GM23338 (cell line): ENCODE measurements at regions not wholly inside any gene's neighbourhood (a gene's known extent, or its start where the extent isn't known, plus 50 kb on each side); places are given as distances from the start of the nearest gene placed in this dataset.

ENCODE experiments used
- ATAC-seq: fragments of 200-7000 bp; cut with Tn5 transposase; 3 replicates; pipeline ENCODE4 v1.9.1; 2020
- DNase-seq: peaks from one replicate; pipeline ENCODE4 v3.0.0-alpha.2; 2015; ENCODE audit warnings: low spot score
- H2AFZ ChIP-seq: fragments of 200-600 bp; sonication (generic); 2 replicates; pipeline ENCODE4 v1.8.0; 2016; ENCODE audit warnings: antibody characterized with exemption, mild to moderate bottlenecking, moderate library complexity
- H3F3A ChIP-seq: fragments of 200-600 bp; sonication (generic); replicated peaks from 2 replicates; pipeline ENCODE4 v1.8.0; 2017; ENCODE audit warnings: antibody characterized with exemption, mixed run types, low read depth
- H3K27ac ChIP-seq: fragments of 200-600 bp; sonication (generic); 2 replicates; pipeline ENCODE4 v1.6.1; 2016; ENCODE audit warnings: low read depth
- H3K27me3 ChIP-seq: fragments of 200-600 bp; sonication (generic); 2 replicates; pipeline ENCODE4 v1.8.0; 2016; ENCODE audit warnings: mild to moderate bottlenecking, mixed run types, moderate library complexity; ENCODE audit not compliant: insufficient read depth
- H3K36me3 ChIP-seq: fragments of 200-600 bp; sonication (generic); 2 replicates; pipeline ENCODE4 v1.8.0; 2016; ENCODE audit warnings: mild to moderate bottlenecking; ENCODE audit not compliant: insufficient read depth
- H3K4me1 ChIP-seq: fragments of 200-600 bp; sonication (generic); 2 replicates; pipeline ENCODE4 v1.8.0; 2016; ENCODE audit warnings: mild to moderate bottlenecking, moderate library complexity; ENCODE audit not compliant: insufficient read depth
- H3K4me2 ChIP-seq: fragments of 200-600 bp; sonication (generic); 2 replicates; pipeline ENCODE4 v1.7.1; 2017; ENCODE audit warnings: mixed run types
- H3K4me3 ChIP-seq: fragments of 200-600 bp; sonication (generic); 2 replicates; pipeline ENCODE4 v1.6.1; 2016; ENCODE audit warnings: mixed run types
- H3K79me2 ChIP-seq: fragments of 200-600 bp; sonication (generic); replicated peaks from 2 replicates; pipeline ENCODE4 v1.8.0; 2017; ENCODE audit warnings: mild to moderate bottlenecking; ENCODE audit not compliant: insufficient read depth
- H3K9me2 ChIP-seq: fragments of 200-600 bp; sonication (generic); 2 replicates; pipeline ENCODE4 v1.8.0; 2017; ENCODE audit not compliant: insufficient read depth
- H4K20me1 ChIP-seq: fragments of 200-600 bp; sonication (generic); replicated peaks from 2 replicates; pipeline ENCODE4 v1.8.0; 2017; ENCODE audit warnings: mild to moderate bottlenecking; ENCODE audit not compliant: insufficient read depth
- H3K27ac Mint-ChIP-seq: 2 replicates; pipeline ENCODE4 v1.8.0; 2020; ENCODE audit warnings: inconsistent platforms, mild to moderate bottlenecking, moderate library complexity, mixed read lengths
- H3K27me3 Mint-ChIP-seq: 3 replicates; pipeline ENCODE4 v1.8.0; 2022; ENCODE audit warnings: low read depth, mild to moderate bottlenecking, moderate library complexity, mixed read lengths, inconsistent platforms; ENCODE audit not compliant: insufficient read depth, poor library complexity
- H3K36me3 Mint-ChIP-seq: 3 replicates; pipeline ENCODE4 v1.8.0; 2021; ENCODE audit warnings: low read depth, mild to moderate bottlenecking, inconsistent platforms, moderate library complexity, mixed read lengths
- H3K4me1 Mint-ChIP-seq: 3 replicates; pipeline ENCODE4 v1.8.0; 2020; ENCODE audit warnings: mild to moderate bottlenecking, inconsistent platforms, mixed read lengths
- H3K4me3 Mint-ChIP-seq: 3 replicates; pipeline ENCODE4 v1.8.0; 2021; ENCODE audit warnings: moderate library complexity, mild to moderate bottlenecking, inconsistent platforms, mixed read lengths
- H3K9me3 Mint-ChIP-seq: 3 replicates; pipeline ENCODE4 v1.8.0; 2020; ENCODE audit warnings: moderate library complexity, mild to moderate bottlenecking, inconsistent platforms, mixed read lengths
- EZH2 ChIP-seq: fragments of 200-600 bp; sonication (generic); IDR thresholded peaks from one replicate; pipeline ENCODE4 v1.8.0; 2017; ENCODE audit warnings: antibody characterized with exemption, mild to moderate bottlenecking, low read depth; ENCODE audit not compliant: unreplicated experiment
- JUNB ChIP-seq: IDR thresholded peaks from one replicate; pipeline ENCODE4 v1.6.1; 2016; ENCODE audit warnings: antibody characterized with exemption; ENCODE audit not compliant: unreplicated experiment
- NANOG ChIP-seq: IDR thresholded peaks from 2 replicates; pipeline ENCODE4 v1.6.1; 2016; ENCODE audit warnings: antibody characterized with exemption, borderline replicate concordance
- POLR2AphosphoS5 ChIP-seq: IDR thresholded peaks from 2 replicates; pipeline ENCODE4 v1.6.1; 2016; ENCODE audit warnings: antibody characterized with exemption, low read depth
- STAT1 ChIP-seq: IDR thresholded peaks from one replicate; pipeline ENCODE4 v1.6.1; 2016; ENCODE audit warnings: antibody characterized with exemption; ENCODE audit not compliant: unreplicated experiment
- ZNF331 ChIP-seq: fragments of 250-450 bp; sonication (Bioruptor Pico); IDR thresholded peaks from 2 replicates; pipeline ENCODE4 v1.5.0; 2020; ENCODE audit warnings: low read depth, mild to moderate bottlenecking, moderate library complexity
- TF ChIP-seq, protein P1 (sequence below): IDR thresholded peaks from one replicate; pipeline ENCODE4 v1.6.1; 2018; ENCODE audit warnings: antibody characterized with exemption; ENCODE audit not compliant: unreplicated experiment
- TF ChIP-seq, protein P2 (sequence below), 2 experiments: fragments of 200-600 bp in 1 of 2; sonication (generic) in 1 of 2; conservative IDR thresholded peaks; 2 replicates each; pipeline versions ENCODE4 v1.5.1 to v1.6.1; 2016 to 2017; ENCODE audit warnings: antibody characterized with exemption in 2 of 2, low read depth in 2 of 2, mild to moderate bottlenecking in 2 of 2, moderate library complexity in 1 of 2
- TF ChIP-seq, protein P3 (sequence below): IDR thresholded peaks from 2 replicates; pipeline ENCODE4 v1.6.1; 2016; ENCODE audit warnings: antibody characterized with exemption
- TF ChIP-seq, protein P4 (sequence below): fragments of 250-450 bp; sonication (Bioruptor Pico); IDR thresholded peaks from 2 replicates; pipeline ENCODE4 v1.5.0; 2020; ENCODE audit warnings: mild to moderate bottlenecking, moderate library complexity

DNA sequence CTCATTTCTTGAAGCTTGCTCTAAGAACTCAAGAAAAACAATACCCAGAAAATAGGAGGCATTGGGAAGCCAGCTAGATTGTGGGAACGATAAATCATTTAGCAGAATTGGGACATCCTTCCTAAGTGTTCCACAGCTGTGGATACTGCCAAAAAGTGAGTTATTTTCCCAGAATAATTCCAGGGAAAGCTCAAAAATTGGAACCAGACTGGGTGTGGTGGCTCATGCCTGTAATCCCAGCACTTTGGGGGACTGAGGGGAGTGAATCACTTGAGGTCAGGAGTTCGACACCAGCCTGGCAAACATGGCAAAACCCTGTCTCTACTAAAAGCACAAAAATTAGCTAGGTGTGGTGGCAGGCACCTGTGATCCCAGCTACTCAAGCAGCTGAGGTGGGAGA lies 68.2 kb upstream of the GK2 start (continued):
- TF ChIP-seq STAT1: no peak
- no peak for TF ChIP-seq NANOG
- TF ChIP-seq JUNB: no peak
- TF ChIP-seq, protein P1, sequence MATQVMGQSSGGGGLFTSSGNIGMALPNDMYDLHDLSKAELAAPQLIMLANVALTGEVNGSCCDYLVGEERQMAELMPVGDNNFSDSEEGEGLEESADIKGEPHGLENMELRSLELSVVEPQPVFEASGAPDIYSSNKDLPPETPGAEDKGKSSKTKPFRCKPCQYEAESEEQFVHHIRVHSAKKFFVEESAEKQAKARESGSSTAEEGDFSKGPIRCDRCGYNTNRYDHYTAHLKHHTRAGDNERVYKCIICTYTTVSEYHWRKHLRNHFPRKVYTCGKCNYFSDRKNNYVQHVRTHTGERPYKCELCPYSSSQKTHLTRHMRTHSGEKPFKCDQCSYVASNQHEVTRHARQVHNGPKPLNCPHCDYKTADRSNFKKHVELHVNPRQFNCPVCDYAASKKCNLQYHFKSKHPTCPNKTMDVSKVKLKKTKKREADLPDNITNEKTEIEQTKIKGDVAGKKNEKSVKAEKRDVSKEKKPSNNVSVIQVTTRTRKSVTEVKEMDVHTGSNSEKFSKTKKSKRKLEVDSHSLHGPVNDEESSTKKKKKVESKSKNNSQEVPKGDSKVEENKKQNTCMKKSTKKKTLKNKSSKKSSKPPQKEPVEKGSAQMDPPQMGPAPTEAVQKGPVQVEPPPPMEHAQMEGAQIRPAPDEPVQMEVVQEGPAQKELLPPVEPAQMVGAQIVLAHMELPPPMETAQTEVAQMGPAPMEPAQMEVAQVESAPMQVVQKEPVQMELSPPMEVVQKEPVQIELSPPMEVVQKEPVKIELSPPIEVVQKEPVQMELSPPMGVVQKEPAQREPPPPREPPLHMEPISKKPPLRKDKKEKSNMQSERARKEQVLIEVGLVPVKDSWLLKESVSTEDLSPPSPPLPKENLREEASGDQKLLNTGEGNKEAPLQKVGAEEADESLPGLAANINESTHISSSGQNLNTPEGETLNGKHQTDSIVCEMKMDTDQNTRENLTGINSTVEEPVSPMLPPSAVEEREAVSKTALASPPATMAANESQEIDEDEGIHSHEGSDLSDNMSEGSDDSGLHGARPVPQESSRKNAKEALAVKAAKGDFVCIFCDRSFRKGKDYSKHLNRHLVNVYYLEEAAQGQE: no peak
- TF ChIP-seq POLR2AphosphoS5: no peak

DNA sequence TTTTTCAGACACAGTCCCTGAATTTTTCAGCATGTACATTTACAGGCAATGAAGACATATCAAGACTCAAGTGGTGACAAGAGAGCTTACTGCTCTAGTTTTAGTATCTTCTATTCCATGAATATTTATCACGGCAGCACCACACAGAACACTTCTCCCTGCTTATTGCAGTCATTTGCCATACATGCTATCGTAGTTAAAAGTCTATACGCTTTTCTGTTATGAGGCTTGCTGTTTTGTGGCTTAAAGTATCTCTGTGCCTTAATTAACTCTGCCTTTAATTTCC lies 65.4 kb upstream of the GK2 start:
- Histone ChIP-seq H3K27me3 (no peaks in the 10 kb centered on the region), H3F3A (no peaks in the 10 kb centered on the region), H3K4me2 (no peak overlapping the region), H3K4me3 (no peak overlapping the region), H3K9me2 (no peaks in the 10 kb centered on the region), H3K79me2 (no peaks in the 10 kb centered on the region), H3K4me1 (no peaks in the 10 kb centered on the region), H3K27ac (no peak overlapping the region), H3K36me3 (no peaks in the 10 kb centered on the region), H2AFZ (no peak overlapping the region), H4K20me1 (no peaks in the 10 kb centered on the region)
- ATAC-seq (no peak), DNase-seq (no peak)
- Mint-ChIP-seq H3K36me3 (no peaks in the 10 kb centered on the region), H3K27me3 (no peaks in the 10 kb centered on the region), H3K9me3 (no peaks in the 10 kb centered on the region), H3K27ac (no peak overlapping the region), H3K4me3 (no peak overlapping the region), H3K4me1 (no peaks in the 10 kb centered on the region)
- TF ChIP-seq, protein P2, sequence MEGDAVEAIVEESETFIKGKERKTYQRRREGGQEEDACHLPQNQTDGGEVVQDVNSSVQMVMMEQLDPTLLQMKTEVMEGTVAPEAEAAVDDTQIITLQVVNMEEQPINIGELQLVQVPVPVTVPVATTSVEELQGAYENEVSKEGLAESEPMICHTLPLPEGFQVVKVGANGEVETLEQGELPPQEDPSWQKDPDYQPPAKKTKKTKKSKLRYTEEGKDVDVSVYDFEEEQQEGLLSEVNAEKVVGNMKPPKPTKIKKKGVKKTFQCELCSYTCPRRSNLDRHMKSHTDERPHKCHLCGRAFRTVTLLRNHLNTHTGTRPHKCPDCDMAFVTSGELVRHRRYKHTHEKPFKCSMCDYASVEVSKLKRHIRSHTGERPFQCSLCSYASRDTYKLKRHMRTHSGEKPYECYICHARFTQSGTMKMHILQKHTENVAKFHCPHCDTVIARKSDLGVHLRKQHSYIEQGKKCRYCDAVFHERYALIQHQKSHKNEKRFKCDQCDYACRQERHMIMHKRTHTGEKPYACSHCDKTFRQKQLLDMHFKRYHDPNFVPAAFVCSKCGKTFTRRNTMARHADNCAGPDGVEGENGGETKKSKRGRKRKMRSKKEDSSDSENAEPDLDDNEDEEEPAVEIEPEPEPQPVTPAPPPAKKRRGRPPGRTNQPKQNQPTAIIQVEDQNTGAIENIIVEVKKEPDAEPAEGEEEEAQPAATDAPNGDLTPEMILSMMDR (conservative IDR thresholded peaks at IDR 0.05; ENCODE audit: low read depth in 2 of 2): no peak
- TF ChIP-seq, protein P3, sequence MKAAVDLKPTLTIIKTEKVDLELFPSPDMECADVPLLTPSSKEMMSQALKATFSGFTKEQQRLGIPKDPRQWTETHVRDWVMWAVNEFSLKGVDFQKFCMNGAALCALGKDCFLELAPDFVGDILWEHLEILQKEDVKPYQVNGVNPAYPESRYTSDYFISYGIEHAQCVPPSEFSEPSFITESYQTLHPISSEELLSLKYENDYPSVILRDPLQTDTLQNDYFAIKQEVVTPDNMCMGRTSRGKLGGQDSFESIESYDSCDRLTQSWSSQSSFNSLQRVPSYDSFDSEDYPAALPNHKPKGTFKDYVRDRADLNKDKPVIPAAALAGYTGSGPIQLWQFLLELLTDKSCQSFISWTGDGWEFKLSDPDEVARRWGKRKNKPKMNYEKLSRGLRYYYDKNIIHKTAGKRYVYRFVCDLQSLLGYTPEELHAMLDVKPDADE: no peak
- TF ChIP-seq POLR2AphosphoS5 (no peak), JUNB (no peak), EZH2 (no peak), ZNF331 (CRISPR knock-in tag) (no peak)
- TF ChIP-seq, protein P1: no peak
- TF ChIP-seq, protein P4, sequence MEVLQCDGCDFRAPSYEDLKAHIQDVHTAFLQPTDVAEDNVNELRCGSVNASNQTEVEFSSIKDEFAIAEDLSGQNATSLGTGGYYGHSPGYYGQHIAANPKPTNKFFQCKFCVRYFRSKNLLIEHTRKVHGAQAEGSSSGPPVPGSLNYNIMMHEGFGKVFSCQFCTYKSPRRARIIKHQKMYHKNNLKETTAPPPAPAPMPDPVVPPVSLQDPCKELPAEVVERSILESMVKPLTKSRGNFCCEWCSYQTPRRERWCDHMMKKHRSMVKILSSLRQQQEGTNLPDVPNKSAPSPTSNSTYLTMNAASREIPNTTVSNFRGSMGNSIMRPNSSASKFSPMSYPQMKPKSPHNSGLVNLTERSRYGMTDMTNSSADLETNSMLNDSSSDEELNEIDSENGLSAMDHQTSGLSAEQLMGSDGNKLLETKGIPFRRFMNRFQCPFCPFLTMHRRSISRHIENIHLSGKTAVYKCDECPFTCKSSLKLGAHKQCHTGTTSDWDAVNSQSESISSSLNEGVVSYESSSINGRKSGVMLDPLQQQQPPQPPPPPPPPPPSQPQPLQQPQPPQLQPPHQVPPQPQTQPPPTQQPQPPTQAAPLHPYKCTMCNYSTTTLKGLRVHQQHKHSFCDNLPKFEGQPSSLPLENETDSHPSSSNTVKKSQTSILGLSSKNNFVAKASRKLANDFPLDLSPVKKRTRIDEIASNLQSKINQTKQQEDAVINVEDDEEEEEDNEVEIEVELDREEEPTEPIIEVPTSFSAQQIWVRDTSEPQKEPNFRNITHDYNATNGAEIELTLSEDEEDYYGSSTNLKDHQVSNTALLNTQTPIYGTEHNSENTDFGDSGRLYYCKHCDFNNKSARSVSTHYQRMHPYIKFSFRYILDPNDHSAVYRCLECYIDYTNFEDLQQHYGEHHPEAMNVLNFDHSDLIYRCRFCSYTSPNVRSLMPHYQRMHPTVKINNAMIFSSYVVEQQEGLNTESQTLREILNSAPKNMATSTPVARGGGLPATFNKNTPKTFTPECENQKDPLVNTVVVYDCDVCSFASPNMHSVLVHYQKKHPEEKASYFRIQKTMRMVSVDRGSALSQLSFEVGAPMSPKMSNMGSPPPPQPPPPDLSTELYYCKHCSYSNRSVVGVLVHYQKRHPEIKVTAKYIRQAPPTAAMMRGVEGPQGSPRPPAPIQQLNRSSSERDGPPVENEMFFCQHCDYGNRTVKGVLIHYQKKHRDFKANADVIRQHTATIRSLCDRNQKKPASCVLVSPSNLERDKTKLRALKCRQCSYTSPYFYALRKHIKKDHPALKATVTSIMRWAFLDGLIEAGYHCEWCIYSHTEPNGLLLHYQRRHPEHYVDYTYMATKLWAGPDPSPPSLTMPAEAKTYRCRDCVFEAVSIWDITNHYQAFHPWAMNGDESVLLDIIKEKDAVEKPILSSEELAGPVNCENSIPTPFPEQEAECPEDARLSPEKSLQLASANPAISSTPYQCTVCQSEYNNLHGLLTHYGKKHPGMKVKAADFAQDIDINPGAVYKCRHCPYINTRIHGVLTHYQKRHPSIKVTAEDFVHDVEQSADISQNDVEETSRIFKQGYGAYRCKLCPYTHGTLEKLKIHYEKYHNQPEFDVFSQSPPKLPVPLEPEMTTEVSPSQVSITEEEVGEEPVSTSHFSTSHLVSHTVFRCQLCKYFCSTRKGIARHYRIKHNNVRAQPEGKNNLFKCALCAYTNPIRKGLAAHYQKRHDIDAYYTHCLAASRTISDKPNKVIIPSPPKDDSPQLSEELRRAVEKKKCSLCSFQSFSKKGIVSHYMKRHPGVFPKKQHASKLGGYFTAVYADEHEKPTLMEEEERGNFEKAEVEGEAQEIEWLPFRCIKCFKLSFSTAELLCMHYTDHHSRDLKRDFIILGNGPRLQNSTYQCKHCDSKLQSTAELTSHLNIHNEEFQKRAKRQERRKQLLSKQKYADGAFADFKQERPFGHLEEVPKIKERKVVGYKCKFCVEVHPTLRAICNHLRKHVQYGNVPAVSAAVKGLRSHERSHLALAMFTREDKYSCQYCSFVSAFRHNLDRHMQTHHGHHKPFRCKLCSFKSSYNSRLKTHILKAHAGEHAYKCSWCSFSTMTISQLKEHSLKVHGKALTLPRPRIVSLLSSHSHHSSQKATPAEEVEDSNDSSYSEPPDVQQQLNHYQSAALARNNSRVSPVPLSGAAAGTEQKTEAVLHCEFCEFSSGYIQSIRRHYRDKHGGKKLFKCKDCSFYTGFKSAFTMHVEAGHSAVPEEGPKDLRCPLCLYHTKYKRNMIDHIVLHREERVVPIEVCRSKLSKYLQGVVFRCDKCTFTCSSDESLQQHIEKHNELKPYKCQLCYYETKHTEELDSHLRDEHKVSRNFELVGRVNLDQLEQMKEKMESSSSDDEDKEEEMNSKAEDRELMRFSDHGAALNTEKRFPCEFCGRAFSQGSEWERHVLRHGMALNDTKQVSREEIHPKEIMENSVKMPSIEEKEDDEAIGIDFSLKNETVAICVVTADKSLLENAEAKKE: no peak
